Mesenchymal stem cell (in vitro differentiated cells and primary cell): ENCODE measurements at regions not wholly inside any gene's neighbourhood (a gene's known extent, or its start where the extent isn't known, plus 50 kb on each side); places are given as distances from the start of the nearest gene placed in this dataset.
"Not testable (repeated sequence)": the region's sequence is repeated elsewhere in the genome, so short reads cannot be mapped to it uniquely, and the experiment has no call there.

ENCODE experiments used
- DNase-seq: peaks from one replicate; pipeline ENCODE4 v3.0.0-alpha.2; 2013
- H2AFZ ChIP-seq: one replicate; pipeline ENCODE4 v1.6.1; 2013; ENCODE audit warnings: low read depth, mild to moderate bottlenecking, control low read depth, inconsistent platforms, low read length, moderate library complexity
- H2AK5ac ChIP-seq: 2 replicates; pipeline ENCODE4 v1.6.1; 2013; ENCODE audit warnings: low read length, moderate library complexity, mild to moderate bottlenecking, inconsistent platforms; ENCODE audit not compliant: severe bottlenecking
- H2BK120ac ChIP-seq: one replicate; pipeline ENCODE4 v1.6.1; 2013; ENCODE audit warnings: low read depth, mild to moderate bottlenecking, inconsistent platforms, low read length, moderate library complexity
- H2BK12ac ChIP-seq, 2 experiments: one replicate each; pipeline ENCODE4 v1.6.1; 2013; ENCODE audit warnings: inconsistent platforms in 2 of 2, low read length in 2 of 2, mild to moderate bottlenecking in 2 of 2, moderate library complexity in 2 of 2, control low read depth in 1 of 2
- H2BK15ac ChIP-seq: one replicate; pipeline ENCODE4 v1.6.1; 2013; ENCODE audit warnings: mild to moderate bottlenecking, low read depth, inconsistent platforms; ENCODE audit not compliant: poor library complexity, severe bottlenecking
- H2BK5ac ChIP-seq: 2 replicates; pipeline ENCODE4 v1.6.1; 2013; ENCODE audit warnings: low read depth, mild to moderate bottlenecking, low read length, control low read depth, inconsistent platforms; ENCODE audit not compliant: poor library complexity, severe bottlenecking
- H3K14ac ChIP-seq, 2 experiments: one replicate each; pipeline ENCODE4 v1.6.1; 2013; ENCODE audit warnings: inconsistent platforms in 2 of 2, low read length in 2 of 2, control low read depth in 1 of 2, mild to moderate bottlenecking in 1 of 2, moderate library complexity in 1 of 2
- H3K18ac ChIP-seq, 2 experiments: one replicate each; pipeline ENCODE4 v1.6.1; 2013; ENCODE audit warnings: inconsistent platforms in 2 of 2, low read length in 2 of 2, control low read depth in 1 of 2, low read depth in 1 of 2, mild to moderate bottlenecking in 1 of 2
- H3K23ac ChIP-seq, 2 experiments: one replicate each; pipeline ENCODE4 v1.6.1; 2013; ENCODE audit warnings: inconsistent platforms in 2 of 2, low read length in 2 of 2, mild to moderate bottlenecking in 2 of 2, moderate library complexity in 2 of 2, control low read depth in 1 of 2
- H3K27ac ChIP-seq: 2 replicates; pipeline ENCODE4 v1.5.1; 2013; ENCODE audit warnings: mild to moderate bottlenecking, moderate library complexity, low read length, control low read depth, inconsistent platforms; ENCODE audit not compliant: poor library complexity, severe bottlenecking
- H3K27me3 ChIP-seq, 2 experiments: 2 replicates each; pipeline versions ENCODE4 v1.6.1 to v1.7.0; 2013; ENCODE audit warnings: low read length in 2 of 2, mild to moderate bottlenecking in 2 of 2, moderate library complexity in 2 of 2, control low read depth in 1 of 2, inconsistent platforms in 1 of 2; ENCODE audit not compliant: control insufficient read depth in 1 of 2, insufficient read depth in 1 of 2
- H3K36me3 ChIP-seq, 2 experiments: 2 replicates each; pipeline versions ENCODE4 v1.6.1 to v1.7.0; 2013; ENCODE audit warnings: low read length in 2 of 2, control low read depth in 1 of 2, inconsistent platforms in 1 of 2, low read depth in 1 of 2, mild to moderate bottlenecking in 1 of 2; ENCODE audit not compliant: insufficient read depth in 2 of 2, control insufficient read depth in 1 of 2
- H3K4ac ChIP-seq, 2 experiments: one replicate each; pipeline ENCODE4 v1.6.1; 2013; ENCODE audit warnings: inconsistent platforms in 2 of 2, low read length in 2 of 2, mild to moderate bottlenecking in 2 of 2, moderate library complexity in 2 of 2, control low read depth in 1 of 2, low read depth in 1 of 2
- H3K4me1 ChIP-seq: 2 replicates; pipeline ENCODE4 v1.6.1; 2013; ENCODE audit warnings: low read depth, low read length, control low read depth; ENCODE audit not compliant: control insufficient read depth, insufficient read depth
- H3K4me2 ChIP-seq: 2 replicates; pipeline ENCODE4 v1.6.1; 2013; ENCODE audit warnings: low read length, mild to moderate bottlenecking, inconsistent platforms; ENCODE audit not compliant: poor library complexity, severe bottlenecking
- H3K4me3 ChIP-seq, 2 experiments: 2 replicates each; pipeline versions ENCODE4 v1.5.1 to v1.7.0; 2013; ENCODE audit warnings: low read length in 2 of 2, mild to moderate bottlenecking in 2 of 2, control low read depth in 1 of 2, low read depth in 1 of 2; ENCODE audit not compliant: insufficient read depth in 1 of 2
- H3K79me1 ChIP-seq: replicated peaks from 2 replicates; pipeline ENCODE4 v1.6.1; 2013; ENCODE audit warnings: mild to moderate bottlenecking, control low read depth, low read length, inconsistent platforms; ENCODE audit not compliant: poor library complexity, severe bottlenecking
- H3K9ac ChIP-seq: 2 replicates; pipeline ENCODE4 v1.7.0; 2013; ENCODE audit warnings: mild to moderate bottlenecking, low read length, moderate library complexity
- H3K9me3 ChIP-seq: 2 replicates; pipeline ENCODE4 v1.7.0; 2013; ENCODE audit warnings: mild to moderate bottlenecking, low read length; ENCODE audit not compliant: control insufficient read depth
- H4K8ac ChIP-seq: one replicate; pipeline ENCODE4 v1.6.1; 2013; ENCODE audit warnings: inconsistent platforms, mild to moderate bottlenecking, low read length, moderate library complexity
- H4K91ac ChIP-seq: one replicate; pipeline ENCODE4 v1.6.1; 2013; ENCODE audit warnings: mild to moderate bottlenecking, low read length, inconsistent platforms
- WGBS: methylation state at CpG from one replicate; pipeline ENCODE4 v1.1.7; 2013; ENCODE audit warnings: mixed read lengths; 5-methylcytosine and 5-hydroxymethylcytosine counted together

DNA sequence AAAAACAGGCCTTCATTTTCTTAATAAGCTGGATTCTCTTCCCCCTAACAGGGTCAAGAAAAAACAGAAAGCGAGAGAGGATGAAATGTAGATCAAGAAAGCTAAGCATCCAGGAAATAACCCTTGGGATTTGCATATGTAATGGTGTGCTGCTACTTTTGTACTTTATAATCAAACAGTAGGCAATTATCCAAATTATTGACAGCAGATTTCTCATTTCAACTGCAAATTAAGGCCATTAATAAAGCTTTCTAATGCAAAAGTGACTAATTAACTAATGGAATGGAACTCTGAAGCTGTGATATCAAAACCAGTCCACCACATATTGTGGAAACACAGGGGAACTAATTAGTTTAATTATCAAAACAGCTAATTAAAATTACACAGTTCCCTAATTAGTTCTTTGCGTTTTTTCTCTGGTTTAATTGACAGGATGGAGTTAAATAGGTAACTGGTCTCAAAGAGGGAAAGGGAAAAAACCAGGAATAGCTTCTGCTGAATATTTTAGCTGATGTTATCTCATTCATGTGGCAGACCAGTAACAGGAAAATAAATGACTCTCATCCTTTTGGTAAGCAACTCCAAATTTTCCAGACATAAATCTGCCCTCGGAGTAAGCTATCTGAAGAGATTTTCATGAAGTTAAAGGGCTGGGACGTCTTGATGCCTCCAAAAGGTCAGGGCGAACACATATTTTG is 182.7 kb upstream of the LMO3 start:
- H2AK5ac ChIP-seq = no peak overlapping the region
- no peak overlapping the region for H3K4me2 ChIP-seq
- no peak overlapping the region for H3K4me3 ChIP-seq
- H3K9ac ChIP-seq = no peak overlapping the region
- no peak overlapping the region for H2BK120ac ChIP-seq
- DNase-seq = no peak
- H3K9me3 ChIP-seq = no peaks in the 10 kb centered on the region
- no peaks in the 10 kb centered on the region for H3K27me3 ChIP-seq
- H3K23ac ChIP-seq = no peak overlapping the region
- H2BK5ac ChIP-seq = no peak overlapping the region
- H3K14ac ChIP-seq = no peak overlapping the region
- no peak overlapping the region for H3K4ac ChIP-seq
- no peak overlapping the region for H2AFZ ChIP-seq
- H4K8ac ChIP-seq = no peak overlapping the region
- no peak overlapping the region for H2BK12ac ChIP-seq
- no peaks in the 10 kb centered on the region for H3K79me1 ChIP-seq
- H3K18ac ChIP-seq = no peak overlapping the region
- no peaks in the 10 kb centered on the region for H3K36me3 ChIP-seq
- no peaks in the 10 kb centered on the region for H3K4me1 ChIP-seq
- H3K27ac ChIP-seq = no peak overlapping the region
- H4K91ac ChIP-seq = no peak overlapping the region
- WGBS = 46% methylated on average over 4 of the region's 5 CpGs
- no peak overlapping the region for H2BK15ac ChIP-seq

DNA sequence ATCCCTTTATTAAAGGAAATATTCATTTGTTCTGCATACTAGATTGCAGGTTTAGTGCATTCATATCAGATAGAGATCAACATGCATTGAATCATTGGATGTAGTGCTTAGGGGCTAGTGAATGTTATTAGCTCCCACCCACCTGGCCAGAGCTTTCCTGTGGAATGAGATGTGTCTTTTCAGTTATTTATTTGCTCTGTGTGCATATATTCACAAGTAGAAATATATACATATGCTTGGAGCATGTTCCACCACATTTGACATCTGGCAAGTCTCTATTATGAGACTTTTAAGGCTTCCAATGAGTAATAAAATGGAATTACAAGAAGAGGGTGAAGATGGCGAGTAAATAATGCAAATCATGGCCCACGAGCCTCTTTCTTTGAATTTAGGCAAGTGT is 180.0 kb upstream of the LMO3 start:
- no peaks in the 10 kb centered on the region for H3K79me1 ChIP-seq
- H2AFZ ChIP-seq = no peak overlapping the region
- H3K4me1 ChIP-seq = no peaks in the 10 kb centered on the region
- H2BK12ac ChIP-seq = no peak overlapping the region
- H2BK5ac ChIP-seq = no peak overlapping the region
- H3K36me3 ChIP-seq = no peaks in the 10 kb centered on the region
- no peak overlapping the region for H3K4ac ChIP-seq
- H2BK120ac ChIP-seq = no peak overlapping the region
- no peak overlapping the region for H3K23ac ChIP-seq
- H3K18ac ChIP-seq = no peak overlapping the region
- H3K9me3 ChIP-seq = no peaks in the 10 kb centered on the region
- H2AK5ac ChIP-seq = no peak overlapping the region
- no peak overlapping the region for H3K9ac ChIP-seq
- H3K4me3 ChIP-seq = no peak overlapping the region
- H4K8ac ChIP-seq = no peak overlapping the region
- no peak overlapping the region for H3K14ac ChIP-seq
- no peak overlapping the region for H2BK15ac ChIP-seq
- DNase-seq = no peak
- no peak overlapping the region for H4K91ac ChIP-seq
- no peak overlapping the region for H3K4me2 ChIP-seq
- WGBS = no CpG with 5 or more reads among the region's 2 CpGs
- no peaks in the 10 kb centered on the region for H3K27me3 ChIP-seq
- H3K27ac ChIP-seq = no peak overlapping the region

DNA sequence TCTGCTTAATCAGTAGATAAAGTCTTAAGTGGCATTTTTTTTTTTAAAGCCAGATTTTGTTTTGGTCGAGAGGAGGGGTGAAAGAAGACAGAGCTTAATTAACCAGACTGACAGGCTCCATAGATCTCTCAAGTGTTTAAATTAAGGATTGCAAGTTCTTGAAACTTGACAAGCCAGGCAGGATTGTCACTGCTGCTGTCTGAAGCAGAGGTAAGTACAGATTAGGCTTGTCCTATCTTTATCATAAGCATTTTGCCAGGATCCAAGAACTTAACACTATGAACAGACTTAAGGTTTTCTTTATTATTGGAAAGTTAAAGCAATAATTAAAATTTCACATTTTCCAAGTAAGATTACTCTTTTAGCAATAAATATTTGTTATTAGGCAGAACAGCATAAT is 179.6 kb upstream of the LMO3 start:
- H3K4me2 ChIP-seq = no peak overlapping the region
- H3K23ac ChIP-seq = no peak overlapping the region
- no peak overlapping the region for H3K27ac ChIP-seq
- no peak overlapping the region for H3K4me3 ChIP-seq
- H3K14ac ChIP-seq = no peak overlapping the region
- H4K91ac ChIP-seq = no peak overlapping the region
- no peaks in the 10 kb centered on the region for H3K4me1 ChIP-seq
- no peak overlapping the region for H2BK120ac ChIP-seq
- peaks cover 3% of the 10 kb centered on the region for H3K9me3 ChIP-seq
- no peaks in the 10 kb centered on the region for H3K79me1 ChIP-seq
- H3K18ac ChIP-seq = no peak overlapping the region
- 7% methylated on average over 1 of the region's 1 CpG for WGBS
- no peak for DNase-seq
- H4K8ac ChIP-seq = no peak overlapping the region
- H2BK15ac ChIP-seq = no peak overlapping the region
- no peak overlapping the region for H2AFZ ChIP-seq
- no peak overlapping the region for H2AK5ac ChIP-seq
- H3K36me3 ChIP-seq = no peaks in the 10 kb centered on the region
- no peak overlapping the region for H3K4ac ChIP-seq
- H2BK12ac ChIP-seq = no peak overlapping the region
- H3K9ac ChIP-seq = no peak overlapping the region
- no peak overlapping the region for H2BK5ac ChIP-seq
- no peaks in the 10 kb centered on the region for H3K27me3 ChIP-seq

DNA sequence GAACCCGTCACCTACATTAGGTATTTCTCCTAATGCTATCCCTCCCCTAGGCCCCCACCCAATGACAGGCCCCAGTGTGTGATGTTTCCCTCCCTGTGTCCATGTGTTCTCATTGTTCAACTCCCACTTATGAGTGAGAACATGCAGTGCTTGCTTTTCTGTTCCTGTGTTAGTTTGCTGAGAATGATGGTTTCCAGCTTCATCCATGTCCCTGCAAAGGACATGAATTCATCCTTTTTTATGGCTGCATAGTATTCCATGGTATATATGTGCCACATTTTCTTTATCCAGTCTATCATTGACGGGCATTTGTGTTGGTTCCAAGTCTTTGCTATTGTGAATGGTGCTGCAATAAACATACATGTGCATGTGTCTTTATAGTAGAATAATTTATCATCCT is 163.2 kb upstream of the LMO3 start:
- not testable (repeated sequence) for H2BK15ac ChIP-seq, H3K4me1 ChIP-seq, H3K4ac ChIP-seq, H3K27me3 ChIP-seq, H4K91ac ChIP-seq, H4K8ac ChIP-seq, H2BK120ac ChIP-seq, H3K9ac ChIP-seq, H3K4me3 ChIP-seq, DNase-seq, H3K14ac ChIP-seq, H3K23ac ChIP-seq, H3K18ac ChIP-seq, H2AFZ ChIP-seq, H2BK5ac ChIP-seq, H3K4me2 ChIP-seq, H3K27ac ChIP-seq, H3K79me1 ChIP-seq, H2BK12ac ChIP-seq, H3K36me3 ChIP-seq, H2AK5ac ChIP-seq
- WGBS = 87% methylated on average over 1 of the region's 2 CpGs
- peaks cover 11% of the 10 kb centered on the region for H3K9me3 ChIP-seq
